ENCODE measurements at regions not wholly inside any gene's neighbourhood (a gene's known extent, or its start where the extent isn't known, plus 50 kb on each side); places are given as distances from the start of the nearest gene placed in this dataset.
A peak's percentile ranks its signal among the peaks of the same experiment; 100 is the strongest.

DNA sequence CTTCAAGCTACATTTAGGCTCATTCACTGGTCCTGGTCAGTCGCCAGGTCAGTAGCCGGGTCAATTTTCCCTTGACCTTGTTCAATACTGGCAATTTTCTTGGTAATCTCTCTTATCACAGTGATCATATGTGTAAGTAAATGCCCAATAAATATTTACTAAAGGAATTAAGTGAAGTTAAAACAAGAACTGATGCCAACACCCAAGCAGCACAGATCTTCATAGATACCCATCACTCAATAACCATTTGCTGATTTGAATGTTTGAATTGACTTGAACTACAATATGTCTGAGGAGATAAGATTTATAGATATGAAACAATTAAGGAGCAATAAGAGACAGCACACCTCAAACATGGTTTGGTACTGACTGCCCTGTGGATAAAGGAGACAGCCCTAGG lies 100.8 kb upstream of the PREP start:
- no peak for DNase-seq

DNA sequence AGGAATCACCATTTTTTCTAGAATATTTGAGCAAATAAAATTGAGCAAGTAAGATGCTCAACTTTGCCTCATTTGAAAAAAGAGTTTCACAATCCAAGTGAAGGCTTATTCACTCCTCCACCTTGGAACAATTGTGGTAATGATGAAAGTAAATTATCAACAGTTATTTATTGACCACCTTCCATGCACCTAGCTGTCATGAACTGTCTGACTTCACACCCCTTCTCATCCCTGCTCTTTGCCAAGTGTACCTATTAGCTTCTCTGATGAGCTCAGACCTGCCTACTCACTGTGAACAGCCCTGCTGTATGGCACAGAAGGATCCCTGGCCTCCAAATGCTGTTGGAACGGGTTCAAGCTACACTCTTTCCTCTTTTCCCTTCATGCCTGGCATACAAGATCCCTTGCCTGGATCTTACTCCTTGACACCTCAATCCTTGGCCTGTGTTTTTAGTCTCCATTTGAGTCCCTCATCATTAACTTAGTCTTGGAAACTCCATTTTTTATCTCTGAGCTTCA lies 99.0 kb upstream of the PREP start:
- DNase-seq = no peak

DNA sequence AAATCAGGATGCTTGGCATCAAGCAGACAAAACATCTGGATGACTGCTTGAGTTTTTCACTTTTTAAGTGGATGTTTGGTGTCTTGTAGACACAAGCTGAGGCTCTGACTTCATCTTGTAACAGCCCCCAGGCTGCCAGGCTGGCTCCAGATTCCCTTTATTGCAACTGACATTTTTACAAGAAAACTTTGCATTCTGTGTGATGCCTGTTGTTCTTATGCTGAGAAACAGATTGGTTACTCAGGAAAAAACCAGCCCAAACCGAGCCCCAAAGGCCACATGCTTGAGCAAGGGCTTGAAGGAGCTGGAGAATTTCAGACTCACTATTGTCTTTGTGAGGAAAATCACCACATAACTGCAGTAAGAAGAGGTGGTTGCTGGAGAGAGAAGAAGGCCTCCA lies 98.4 kb upstream of the PREP start:
- DNase-seq = no peak

DNA sequence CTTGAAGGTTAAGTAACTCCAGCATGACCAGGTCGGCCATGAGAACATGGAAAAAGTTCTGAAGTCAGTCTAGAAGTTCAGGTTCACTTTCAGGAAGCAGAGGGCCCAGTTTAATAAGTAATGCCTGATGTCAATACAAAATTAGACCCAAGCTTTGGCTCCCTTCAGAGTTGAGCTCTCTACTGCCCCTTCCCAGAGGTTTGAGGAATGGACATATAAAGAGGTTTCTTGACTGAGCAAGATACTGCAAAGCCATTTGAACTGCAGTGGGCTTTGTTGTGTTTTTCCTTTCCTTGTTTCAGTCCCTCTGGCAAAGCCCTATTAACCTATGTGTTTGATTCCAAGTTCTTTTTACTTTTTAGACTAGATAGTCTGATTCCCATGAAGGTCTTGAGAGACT lies 97.8 kb upstream of the PREP start:
- DNase-seq = no peak

DNA sequence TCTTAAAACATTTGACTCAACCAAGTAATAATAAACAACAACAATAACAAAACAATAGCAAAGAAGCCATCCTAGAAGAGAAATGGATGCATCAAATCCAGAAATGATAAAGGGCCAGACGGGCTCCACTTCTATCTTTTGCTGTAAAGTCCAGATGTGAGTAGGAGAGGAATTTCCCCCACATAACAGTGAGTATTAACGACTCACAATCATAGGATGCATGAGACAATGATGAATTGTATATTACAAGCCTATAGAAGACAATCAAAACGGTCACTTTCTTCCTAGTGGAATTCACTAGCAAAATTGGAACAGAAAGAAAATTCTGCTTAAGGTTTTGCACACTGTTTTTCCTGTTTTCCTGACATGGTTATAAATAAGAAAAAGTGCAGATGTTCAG lies 97.0 kb upstream of the PREP start:
- no peak for DNase-seq

DNA sequence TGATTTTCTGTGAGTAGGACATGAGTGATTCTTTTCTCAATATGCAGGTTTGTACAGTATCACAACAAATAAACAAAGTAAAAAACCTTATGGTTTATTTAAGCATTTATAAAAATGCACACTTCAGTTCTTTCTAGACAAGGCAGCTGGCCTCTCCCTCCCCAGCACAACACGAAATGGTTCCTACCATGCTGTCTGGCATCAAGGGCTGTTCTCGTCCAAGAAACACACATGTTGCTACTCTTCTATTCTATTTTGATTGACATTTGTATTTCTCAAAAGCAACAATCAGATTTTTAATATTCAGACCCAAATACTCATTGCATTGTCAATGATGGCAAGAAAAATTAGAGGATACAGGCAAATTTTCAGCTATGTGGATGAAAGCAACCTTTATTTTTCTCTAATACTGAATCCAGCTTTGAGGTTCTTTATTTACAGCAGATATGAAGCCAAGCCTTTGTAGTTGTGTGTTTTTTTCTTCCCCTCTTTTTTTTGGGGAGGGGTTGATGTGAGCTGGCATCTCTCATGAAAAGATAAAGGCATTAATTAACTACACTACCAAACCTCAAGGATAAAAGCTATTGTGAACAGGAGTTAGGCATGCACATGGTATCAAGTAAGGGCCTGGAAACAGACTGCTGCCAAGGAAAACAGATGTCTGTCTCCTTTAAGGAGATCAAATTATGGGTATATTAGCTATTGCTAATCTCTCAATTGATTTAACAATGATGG lies 96.4 kb upstream of the PREP start:
- DNase-seq = no peak

DNA sequence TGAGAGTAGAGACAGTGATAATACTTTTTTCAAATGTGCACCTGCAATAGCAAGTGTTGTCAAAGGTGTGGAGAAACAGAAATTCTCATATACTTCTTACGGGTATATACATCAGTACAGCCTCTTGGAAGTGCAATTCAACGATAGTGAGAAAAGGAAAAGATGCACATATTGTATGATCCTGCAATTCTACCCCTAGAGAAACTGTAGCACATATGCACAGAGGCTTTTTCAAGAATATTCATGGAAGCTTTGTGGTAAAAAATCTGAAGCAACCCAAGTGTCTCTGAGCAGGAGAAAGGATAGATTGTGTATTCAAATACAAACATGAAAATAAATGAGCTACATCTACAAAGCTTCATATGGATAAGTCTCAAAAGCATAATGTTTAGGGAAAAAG lies 94.7 kb upstream of the PREP start:
- DNase-seq = no peak

DNA sequence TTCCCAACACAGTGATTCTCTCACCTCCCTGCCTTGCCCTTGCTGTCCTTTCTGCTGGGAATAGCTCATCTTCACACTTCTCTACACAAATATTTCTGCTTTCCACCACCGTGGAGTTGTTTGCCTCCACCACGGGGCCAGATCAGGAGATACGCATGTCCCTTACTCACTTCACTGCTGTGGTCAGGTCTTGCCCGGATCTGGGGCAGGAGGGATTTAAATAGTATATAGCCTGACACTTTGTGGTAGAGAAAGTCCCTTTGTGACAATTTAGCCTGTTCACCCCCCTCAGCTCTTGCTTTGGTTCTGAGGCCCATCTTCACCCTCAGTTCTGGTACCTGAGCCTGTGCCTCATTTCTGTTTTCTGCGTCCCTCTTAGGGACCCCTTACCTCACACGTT lies 92.6 kb upstream of the PREP start:
- no peak for DNase-seq

DNA sequence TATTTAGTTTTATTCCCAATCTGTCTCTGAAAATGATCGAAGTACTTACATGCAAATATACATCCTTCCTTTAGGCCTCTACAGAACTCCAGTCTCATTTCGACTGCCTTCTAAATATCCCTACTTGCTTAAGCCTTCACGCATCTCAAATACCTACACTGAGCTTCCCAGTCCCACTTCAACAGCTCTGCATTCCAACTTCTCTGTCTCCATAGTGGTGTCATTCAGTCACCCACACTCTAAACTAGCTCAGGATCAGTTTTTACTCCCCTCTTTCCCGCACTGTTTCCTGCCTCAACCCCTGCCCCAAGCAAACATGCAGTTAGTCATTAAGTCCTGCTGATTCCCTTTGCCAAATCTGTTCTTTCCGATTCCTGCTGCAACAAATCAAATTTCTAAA lies 91.8 kb upstream of the PREP start:
- DNase-seq = no peak

DNA sequence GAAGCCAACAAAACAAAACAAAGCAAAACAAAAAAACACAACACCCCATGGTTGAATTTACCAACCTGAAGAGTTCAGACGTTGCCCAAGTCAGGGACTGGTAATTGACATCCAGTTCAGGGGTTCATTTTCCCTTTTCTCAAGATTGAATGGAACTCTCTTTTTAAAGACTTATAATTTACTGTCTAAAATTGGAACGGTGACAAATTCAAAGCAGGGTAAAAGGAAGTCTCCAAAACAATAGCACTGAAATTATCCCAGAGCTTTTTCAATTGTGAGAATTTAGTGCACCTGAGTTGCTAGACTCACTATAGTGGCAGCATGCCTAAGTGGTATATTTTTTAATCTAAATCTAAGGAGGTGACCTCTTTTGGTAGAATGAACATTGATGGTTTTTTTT lies 90.9 kb upstream of the PREP start:
- DNase-seq = no peak

DNA sequence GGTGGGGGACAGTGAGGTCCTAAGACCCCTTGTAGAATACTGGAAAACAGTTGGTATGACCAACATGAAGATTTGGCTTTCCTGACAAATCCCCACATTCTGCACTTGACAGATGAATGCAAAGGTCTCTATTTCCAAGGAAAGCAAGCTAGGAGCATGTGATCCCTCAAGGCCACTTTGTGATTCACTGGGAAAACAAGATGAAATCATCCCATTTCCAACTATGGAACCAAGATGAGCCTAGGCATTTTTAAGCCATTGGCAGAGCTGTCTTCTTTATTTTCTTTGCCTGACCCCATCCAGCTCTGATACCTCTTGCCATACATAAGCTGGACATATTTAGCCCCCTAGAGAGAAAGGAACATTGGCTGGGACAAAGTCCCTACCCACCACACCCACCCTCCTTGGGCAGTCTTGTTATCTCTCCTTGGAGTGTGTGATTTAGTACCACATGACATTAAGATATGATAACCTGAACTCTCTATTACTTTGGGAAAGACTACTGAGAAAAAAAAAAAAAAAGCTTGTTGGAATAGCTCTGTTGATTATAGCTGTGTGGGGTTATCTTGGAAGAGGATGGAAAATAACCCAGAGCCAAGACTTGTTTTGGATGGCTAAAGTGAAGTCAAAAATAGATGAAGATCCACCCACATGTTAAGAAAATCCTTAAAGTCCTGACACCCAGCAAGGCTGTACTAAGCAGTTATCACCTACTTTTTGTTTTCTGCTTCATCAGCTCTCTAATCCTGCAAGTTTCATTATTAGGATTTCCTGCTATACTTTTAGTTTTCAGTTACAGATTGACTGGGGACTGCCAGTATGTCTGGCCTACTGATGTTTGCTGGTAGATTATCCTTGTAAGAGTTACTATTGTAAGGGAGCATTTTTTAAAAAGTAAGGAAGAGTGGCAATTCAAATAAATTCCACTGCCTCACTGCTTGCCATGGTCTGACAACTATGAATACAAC lies 90.1 kb upstream of the PREP start:
- DNase-seq = no peak

DNA sequence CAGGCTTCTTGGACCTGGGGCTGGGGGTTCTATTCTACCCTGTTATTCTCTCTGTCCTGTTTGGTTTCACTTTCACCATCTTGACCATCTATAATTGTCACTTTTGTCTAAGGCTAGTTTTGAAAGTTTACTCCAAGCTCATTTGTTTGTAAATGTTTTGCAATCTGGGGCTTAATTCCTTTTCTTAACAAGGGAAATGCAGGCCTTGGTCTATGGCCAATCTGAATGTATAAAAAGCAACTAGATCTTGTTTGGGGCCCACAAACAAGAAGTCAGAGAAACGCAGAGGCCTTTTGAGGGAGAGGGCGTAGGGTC lies 86.3 kb upstream of the PREP start:
- no peak for DNase-seq

DNA sequence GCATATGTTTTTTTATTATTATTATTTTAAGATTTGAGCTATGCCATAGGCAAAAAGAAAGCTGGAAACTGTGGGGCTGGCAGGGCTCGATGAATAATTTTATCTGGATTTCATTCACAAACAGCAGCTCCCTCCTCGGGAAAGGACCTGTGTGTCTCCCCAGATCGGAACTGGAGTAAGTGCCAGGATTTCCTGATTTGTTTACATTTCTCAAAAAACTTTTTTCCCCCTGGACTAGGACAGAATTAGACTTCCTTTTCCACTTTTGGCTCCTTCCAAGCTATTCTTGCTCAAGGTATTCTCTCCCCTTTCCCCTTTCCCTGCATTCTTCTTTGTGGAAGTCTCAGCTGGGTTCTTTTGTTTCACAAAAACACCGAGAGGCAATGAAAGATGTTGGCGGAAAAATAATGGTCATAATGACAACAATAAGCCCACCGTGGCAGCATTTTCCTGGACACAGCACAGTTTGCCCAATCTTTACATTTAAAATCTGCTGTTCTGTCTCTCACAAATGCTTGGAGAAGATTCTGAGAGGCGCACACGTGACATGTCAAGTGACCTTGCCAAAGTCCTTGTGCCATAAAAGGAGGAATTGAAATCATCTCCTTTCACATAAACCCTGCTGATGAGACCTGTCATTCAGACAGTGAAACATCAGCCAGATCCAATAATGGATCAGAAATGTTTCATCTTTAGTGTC lies 85.8 kb upstream of the PREP start:
- no peak for DNase-seq

DNA sequence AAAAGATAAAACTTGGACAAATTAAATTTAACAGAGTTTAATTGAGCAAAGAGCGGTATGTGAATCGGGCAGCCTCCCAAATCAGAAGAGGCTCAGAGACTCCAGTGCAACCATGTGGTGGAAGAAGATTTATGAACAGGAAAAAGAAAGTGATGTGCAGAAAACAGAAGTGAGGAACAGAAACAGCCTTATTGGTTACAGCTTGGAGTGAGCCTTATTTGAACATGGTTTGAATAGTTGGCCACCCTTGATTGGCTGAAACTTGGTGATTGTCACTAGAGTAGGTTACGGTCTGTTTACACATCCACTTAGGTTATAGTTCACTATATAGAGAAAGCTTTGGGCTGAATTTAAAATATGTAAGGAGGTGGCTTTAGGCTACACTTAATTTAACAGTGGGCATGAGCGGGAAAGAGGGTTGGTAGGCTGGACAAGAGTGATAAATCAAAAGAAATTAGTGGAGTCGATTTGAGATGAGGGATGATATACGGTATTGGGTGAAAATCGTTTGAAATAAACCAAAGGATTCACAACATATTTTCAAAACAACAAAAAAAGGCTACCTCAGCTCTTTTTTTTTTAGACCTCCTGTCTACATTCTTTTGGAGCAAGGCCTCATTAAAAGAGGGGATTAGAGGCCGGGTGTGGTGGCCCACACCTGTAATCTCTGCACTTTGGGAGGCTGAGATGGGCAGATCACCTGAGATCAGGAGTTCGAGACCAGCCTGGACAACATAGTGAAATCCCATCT lies 84.3 kb upstream of the PREP start:
- no peak for DNase-seq

DNA sequence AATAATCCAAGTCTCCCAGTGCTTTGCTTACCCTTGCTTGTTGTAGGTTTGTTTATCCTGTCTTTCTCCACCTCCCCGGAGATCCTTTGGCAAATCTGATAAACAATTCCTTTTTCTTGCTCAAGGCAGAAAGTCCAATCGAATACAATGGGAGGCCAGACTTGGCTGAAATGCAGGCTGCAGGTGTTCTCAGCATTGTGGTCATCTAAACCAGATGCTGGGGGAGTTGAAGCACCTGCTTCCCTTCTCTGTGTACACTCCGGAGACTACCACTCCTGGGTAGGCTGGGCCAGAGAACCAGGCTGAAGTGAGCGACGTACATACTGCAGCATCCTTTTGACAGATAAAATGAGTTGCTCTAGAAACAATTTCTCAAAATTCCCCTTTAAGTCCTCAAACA lies 82.6 kb upstream of the PREP start:
- no peak for DNase-seq

DNA sequence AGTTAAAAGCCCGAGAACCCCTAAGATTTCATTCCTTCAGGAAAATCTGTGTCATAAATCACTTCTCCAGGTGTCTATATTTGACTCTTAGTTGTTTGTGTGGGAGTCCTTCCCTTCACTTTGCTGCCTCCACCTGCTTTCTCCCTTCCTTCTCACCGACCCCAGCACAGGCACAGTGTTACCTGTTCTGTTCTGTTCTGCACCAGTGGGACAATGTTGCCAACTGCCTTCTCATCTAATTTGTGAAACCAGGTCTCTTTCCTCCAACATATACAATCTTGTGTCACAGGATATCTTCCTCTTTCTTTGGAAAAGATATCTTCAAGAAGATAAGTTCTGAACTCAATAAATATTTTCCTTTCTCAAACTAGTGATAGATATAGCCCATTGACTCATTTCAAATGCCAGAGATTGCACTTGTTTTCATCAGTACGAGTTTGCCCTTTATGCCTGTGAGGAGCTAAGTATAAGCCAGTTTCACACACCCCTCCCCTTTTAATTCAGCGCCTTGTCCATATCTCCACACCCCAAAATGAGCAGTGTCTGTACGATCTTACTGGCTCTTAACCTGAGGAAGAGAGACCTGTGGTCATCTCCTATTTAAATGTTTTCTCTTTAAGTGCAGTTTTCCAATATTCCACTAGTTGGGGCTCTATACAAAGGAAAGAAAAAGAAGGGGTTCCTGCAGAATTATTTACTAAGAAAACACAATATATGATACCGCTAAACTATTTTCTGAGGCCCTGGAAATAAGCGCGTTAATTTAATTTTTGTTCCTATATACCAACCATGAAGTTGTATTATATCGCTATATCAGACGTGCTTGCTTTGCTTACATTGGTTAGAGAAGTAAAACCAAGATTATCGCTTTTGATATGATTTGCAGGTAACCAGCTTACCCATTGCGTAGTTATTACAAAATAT lies 81.6 kb upstream of the PREP start:
- peak; percentile 54 for DNase-seq

DNA sequence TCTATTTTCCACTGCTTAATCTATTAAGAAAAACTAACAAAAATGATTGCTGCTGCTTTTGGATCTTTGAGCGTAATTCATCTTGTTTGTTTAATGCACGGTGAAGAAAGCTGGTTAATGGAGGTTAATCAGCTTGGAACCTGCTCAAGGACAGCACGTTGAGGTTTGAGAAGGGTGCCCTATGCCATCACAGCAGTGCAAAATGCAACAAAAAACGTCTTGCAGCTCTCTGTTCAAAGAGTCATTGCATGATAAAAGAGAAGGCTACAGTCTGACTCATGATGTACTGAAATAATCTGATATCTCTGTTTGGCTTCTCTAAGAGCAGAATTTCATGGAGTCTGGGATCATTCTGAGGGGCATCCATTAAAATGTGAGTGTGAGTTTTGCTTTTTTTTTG lies 80.6 kb upstream of the PREP start:
- DNase-seq = no peak

DNA sequence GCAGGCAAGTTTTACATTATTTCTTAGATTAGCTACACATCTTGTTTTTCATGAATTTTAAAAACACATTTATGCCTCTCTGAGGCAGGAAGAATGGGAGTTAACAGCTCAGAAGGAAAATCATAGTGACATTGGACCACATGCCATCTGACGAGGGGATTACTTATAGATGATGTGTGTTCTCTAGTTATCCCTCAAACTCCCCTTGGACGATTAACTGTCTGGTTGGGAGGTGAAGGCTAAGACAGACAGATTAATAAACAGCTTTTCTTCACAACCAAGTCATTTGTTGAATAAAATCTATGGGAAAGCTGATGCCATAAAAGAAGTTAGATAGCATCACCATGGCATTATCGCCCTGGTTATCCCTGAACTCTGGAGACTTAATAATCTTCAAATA lies 80.0 kb upstream of the PREP start:
- DNase-seq = no peak

DNA sequence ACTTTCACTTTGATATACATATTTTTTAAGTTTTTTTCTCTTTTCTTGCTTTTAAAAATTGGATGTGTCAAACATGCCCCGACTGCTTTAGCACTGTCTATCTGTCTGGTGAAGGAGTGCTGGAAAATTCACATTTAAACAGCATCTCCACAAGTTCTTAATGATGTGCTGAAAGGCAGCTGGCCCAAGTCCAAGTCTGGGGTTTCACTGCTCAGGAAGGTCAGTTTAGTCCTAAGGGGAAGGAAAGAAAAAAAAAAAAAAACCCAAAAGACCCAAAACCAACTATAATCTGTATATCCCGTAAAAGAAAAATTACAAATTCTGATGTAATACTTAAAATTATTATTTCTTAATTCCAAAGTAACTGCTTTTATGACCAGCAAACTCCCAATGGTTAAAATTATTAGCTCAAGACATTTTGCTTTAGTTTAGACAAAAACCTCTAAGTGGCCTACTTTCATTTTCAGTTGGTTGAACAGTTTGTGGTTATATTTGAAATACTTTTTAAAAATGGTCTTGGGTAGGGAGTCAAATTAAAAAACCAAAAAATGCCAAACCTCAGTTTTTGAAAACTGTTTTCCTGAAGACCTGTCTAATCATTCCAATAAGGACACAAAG lies 79.5 kb upstream of the PREP start:
- peak; percentile 14 for DNase-seq

DNA sequence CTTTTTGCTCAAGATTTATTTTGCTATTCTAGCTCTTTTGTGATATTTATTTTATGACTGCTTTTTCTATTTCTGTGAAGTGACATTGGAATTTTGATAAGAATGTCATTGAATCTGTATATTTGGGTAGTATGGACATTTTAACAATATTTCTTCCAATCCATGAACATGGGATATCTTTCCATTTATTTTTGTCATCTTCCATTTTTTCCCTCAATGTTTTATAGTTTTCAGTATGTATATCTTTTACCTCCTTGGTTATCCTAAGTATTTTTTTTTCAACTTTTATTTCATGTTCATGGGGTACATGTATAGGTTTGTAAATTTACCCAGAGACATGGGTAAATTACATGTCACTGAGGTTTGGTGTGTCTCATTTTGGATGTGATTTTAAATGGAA lies 74.1 kb upstream of the PREP start:
- no peak for DNase-seq

DNA sequence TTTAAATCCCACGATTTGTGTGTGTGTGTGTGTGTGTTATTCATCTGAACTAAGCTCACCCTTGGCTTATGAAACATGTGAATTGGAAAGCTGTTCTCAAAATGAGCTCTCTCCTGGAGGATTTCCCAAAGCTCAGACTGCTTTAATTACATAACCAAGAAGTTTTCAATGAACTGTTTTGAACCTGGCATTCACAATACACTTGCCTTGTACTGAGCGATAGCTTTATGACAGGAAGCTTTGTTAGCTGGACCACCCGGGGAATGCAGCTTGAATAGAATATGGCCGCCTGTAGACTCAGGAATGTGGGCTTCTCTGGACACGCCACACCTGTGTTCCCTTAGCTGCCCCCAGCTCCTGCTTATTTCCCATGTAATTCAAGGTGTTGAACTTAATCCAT lies 71.4 kb upstream of the PREP start:
- DNase-seq = no peak
